Epithelial cell of prostate (primary cell): ENCODE measurements at regions not wholly inside any gene's neighbourhood (a gene's known extent, or its start where the extent isn't known, plus 50 kb on each side); places are given as distances from the start of the nearest gene placed in this dataset.
"Not testable (repeated sequence)": the region's sequence is repeated elsewhere in the genome, so short reads cannot be mapped to it uniquely, and the experiment has no call there.

Experiments
- DNase-seq: peaks from one replicate; pipeline ENCODE4 v3.0.0-alpha.2; 2011; ENCODE audit warnings: low read depth, low spot score
- H3K27ac ChIP-seq: fragments of 450-650 bp; 2 replicates; pipeline ENCODE4 v1.5.1; 2017; ENCODE audit warnings: mild to moderate bottlenecking

GRCh38 chr16:31581065-31581464, 53.4 kb downstream of the AHSP start:
- H3K27ac ChIP-seq, DNase-seq: not testable (repeated sequence)

DNA sequence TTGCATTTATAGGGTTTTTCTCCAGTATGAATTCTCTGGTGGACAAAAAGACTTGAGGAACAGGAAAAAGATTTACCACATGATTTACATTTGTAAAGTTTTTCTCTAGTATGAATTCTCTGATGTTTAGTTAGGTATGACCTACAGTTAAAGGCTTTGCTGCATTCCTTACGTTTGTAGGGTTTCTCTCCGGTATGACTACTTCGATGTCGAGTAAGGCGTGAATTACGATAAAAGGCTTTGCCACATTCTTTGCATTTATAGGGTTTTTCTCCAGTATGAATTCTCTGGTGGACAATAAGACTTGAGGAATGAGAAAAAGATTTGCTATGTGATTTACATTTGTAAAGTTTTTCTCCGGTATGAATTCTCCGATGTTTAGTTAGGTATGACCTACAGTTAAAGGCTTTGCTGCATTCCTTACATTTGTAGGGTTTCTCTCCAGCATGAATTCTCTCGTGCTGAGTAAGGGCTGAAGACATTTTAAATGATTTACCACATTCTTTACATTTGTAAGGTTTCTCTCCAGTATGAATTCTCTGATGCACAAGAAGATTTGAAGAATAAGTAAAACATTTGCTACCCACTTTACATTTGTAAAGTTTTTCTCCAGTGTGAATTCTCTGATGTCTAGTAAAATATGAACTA, 74.2 kb downstream of the AHSP start:
- not testable (repeated sequence) for H3K27ac ChIP-seq

DNA sequence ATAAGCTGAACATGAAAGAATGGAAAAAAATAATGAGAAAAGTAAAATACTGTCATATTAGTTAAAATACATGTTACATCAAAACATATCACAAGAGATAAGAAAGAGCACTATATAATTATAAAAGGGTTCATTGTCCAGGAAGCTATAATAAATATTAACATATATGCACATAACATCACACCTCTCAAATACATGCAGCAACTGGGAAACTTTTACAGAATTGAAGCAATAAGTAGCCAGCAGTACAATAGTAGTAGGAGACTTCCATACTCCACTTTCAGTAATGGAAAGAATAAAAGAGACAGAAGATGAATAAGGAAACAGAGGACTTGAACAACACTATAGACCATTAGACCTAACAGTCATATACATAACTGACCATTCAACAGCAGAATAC, 90.4 kb downstream of the AHSP start:
- DNase-seq, result no peak
- H3K27ac ChIP-seq, result no peak overlapping the region

More for the DNA sequence above, 74.2 kb downstream of the AHSP start:
- DNase-seq, result not testable (repeated sequence)

- no peak for DNase-seq
- no peak overlapping the region for H3K27ac ChIP-seq
These were observed 108.7 kb downstream of the AHSP start for GRCh38 chr16:31636433-31636832.

DNA sequence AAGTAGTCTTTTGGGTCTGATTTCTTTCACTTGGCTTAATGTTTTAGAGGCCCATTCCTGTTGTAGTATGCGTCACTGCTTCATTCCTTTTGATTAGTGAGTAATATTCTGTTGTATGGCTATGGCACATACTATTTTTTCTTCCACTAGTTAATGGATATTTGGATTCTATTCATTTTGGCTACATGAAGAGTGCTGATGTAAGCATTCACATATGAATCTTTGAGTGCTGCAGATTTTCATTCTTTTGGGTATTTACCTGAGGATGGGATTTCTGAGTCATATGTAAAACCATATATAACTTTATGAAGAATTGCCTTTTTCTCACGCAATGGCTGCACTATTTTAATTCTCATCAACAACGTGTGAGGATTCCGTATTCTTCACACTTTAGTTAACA, 113.6 kb downstream of the AHSP start:
- no peak for DNase-seq
- no peak overlapping the region for H3K27ac ChIP-seq

- not testable (repeated sequence) for H3K27ac ChIP-seq, DNase-seq
These were observed 128.0 kb downstream of the AHSP start for GRCh38 chr16:31655674-31656073.

DNA sequence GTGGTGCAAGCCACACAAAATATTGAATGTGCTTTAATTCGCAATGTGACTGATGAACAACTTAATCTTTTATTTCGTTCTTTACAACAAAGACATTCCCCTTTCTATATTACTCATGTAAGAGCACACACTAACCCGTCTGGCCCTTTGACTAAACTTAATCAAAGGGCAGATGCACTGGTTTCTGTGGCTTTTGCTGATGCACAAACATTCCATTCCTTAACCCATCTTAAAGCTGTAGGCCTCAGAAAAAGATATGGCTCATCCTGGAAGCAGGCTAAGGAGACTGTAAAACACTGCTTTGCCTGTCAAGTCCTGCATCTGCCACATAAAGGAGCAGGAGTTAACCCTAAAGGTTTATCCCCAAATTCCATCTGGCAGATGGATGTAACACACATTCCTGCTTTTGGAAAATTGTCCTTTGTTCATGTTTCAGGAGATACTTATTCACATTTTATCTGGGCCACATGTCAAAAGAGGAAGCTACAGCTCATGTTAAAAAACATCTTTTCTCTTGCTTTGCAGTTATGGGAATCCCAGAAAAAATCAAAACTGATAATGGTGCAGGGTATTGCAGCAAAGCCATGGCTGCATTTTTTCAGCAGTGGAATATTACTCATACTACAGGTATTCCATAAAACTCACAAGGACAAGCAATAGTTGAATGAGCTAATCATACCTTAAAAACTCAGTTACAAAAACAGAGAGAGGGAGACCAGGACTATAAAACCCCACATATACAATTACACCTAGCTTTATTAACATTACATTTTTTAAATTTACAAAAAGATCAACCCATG, 137.2 kb downstream of the AHSP start:
- DNase-seq, result peak; percentile 69
- peak overlapping the region; percentile 53 for H3K27ac ChIP-seq

GRCh38 chr16:31674686-31675085, 147.0 kb downstream of the AHSP start:
- H3K27ac ChIP-seq, result no peak overlapping the region
- no peak for DNase-seq

DNA sequence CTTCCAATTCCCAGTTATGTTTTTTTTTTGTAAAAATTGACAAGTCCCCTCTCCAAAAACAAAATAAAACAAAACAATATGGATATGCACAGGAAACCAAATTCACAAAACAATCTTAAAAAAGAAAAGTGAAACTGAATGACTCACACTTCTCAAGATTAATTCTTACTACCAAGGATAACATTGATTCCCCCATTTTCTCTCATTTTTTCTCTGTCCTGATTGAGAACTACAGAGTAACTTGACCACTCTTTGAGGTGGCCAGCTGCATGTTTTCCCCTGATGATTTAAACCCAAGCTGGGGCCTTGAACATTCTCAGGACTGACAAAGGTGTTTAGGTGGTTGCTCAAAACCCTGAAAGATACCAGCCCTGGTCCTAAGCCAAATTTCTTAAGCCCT, 149.0 kb downstream of the AHSP start:
- no peak for DNase-seq
- H3K27ac ChIP-seq, result no peak overlapping the region

- no peak overlapping the region for H3K27ac ChIP-seq
- DNase-seq, result no peak
These were observed 151.1 kb downstream of the AHSP start for GRCh38 chr16:31678649-31679325.

DNA sequence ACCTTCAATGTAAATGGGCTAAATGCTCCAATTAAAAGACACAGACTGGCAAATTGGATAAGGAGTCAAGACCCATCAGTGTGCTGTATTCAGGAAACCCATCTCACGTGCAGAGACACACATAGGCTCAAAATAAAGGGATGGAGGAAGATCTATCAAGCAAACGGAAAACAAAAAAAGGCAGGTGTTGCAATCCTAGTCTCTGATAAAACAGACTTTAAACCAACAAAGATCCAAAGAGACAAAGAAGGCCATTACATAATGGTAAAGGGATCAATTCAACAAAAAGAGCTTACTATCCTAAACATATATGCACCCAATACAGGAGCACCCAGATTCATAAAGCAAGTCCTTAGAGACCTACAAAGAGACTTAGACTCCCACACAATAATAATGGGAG, 161.6 kb downstream of the AHSP start:
- not testable (repeated sequence) for H3K27ac ChIP-seq, DNase-seq

DNA sequence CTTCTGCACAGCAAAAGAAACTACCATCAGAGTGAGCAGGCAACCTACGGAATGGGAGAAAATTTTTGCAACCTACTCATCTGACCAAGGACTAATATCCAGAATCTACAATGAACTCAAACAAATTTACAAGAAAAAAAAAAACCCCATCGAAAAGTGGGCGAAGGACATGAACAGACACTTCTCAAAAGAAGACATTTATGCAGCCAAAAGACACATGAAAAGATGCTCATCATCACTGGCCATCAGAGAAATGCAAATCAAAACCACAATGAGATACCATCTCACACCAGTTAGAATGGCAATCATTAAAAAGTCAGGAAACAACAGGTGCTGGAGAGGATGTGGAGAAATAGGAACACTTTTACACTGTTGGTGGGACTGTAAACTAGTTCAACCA, 164.6 kb downstream of the AHSP start:
- DNase-seq, H3K27ac ChIP-seq: not testable (repeated sequence)

DNA sequence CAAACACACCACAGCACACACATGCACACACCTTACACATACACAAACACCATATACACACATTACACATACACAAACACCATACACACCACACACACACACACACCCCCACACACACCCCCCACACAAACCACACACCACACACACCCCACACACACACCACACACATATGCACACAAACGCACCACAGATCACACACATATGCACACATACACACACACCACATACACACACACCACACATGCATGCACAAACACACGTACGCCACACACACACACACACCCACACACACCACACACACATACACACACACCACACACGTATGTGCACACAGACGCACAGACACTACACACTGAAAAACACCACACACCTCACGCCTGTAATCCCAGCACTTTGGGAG, 166.0 kb downstream of the AHSP start:
- DNase-seq, result no peak
- H3K27ac ChIP-seq, result no peak overlapping the region

- DNase-seq, result no peak
- H3K27ac ChIP-seq, result no peak overlapping the region
These were observed 166.8 kb downstream of the AHSP start for GRCh38 chr16:31694461-31694860.

- no peak for DNase-seq
These were observed 168.0 kb downstream of the AHSP start for GRCh38 chr16:31695667-31696066.

DNA sequence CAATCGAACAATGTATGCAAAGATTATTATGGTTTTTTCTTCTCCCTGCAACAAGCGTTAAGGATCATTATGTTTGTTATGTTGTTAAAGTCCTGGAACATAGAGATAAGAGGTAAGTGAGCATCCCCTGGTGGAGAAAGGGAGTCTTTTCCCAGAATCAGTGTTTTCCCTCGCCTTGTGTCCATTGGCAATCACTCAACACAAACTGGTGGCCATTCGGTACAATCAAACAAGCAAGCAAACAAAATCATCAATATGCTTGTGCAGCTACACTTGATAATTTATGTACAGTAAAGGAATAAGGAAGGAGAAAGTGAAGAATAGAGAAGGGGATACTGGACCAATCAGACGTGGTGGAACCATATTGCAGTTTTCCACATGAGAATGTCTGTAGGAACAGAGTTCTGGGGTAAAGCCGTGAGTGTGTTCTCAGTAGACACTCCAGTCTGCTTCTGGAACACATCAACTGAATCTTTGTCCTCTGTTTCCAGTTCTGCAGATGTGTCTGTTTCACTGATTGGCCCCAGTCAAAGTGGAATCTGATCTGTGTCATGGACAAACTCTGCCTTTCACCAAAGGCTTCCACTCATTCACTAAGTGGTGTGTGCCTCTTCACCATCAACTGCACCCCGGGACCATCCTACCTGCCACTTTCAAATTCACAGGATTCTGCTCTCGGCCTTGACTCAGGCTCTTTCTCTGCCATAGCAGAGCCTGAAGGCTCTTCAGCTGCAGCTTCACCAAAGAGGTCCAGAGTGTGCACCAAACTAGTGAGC, 169.5 kb downstream of the AHSP start:
- no peak for DNase-seq
- H3K27ac ChIP-seq, result no peak overlapping the region

More at GRCh38 chr16:31695667-31696066, 168.0 kb downstream of the AHSP start:
- H3K27ac ChIP-seq, result no peak overlapping the region

DNA sequence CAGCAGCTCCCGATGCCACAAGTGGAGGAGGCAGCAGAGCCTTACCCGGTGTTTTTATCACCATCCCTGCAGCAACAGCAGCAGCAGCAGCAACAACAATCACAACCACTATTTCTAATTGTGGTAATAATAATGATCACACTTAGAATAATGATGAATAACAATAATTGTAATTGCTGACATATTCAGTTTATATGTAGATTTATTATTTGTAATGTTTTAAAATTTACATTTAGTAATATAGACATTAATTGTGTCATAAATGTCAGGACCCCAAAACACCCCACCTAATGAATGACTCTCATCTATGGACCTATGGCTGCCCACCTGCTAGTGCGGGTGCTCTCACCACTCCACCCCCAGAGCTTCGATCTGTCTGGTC, 170.0 kb downstream of the AHSP start:
- no peak for DNase-seq
- no peak overlapping the region for H3K27ac ChIP-seq

- no peak overlapping the region for H3K27ac ChIP-seq
- DNase-seq, result no peak
These were observed 171.2 kb downstream of the AHSP start for GRCh38 chr16:31698901-31699300.

DNA sequence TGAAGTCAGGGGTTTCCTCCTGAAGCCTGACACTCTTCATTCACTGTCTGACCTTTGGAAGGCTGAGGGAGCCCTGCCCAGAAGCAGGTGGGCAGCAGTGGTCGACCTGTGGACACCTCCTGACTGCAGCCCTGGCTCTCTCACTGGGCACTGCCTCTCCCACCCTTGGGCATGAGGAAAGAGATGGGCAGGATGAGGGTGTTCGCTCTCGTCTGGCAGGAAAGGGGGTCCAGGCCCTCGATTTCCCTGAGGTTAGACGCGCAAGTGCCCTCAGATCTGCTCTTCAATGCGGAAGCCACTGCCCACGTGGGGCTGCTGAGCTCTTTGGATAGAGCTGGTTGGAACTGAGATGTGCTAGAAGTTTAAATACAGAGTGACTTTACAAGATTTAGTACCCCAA, 171.9 kb downstream of the AHSP start:
- no peak for DNase-seq

DNA sequence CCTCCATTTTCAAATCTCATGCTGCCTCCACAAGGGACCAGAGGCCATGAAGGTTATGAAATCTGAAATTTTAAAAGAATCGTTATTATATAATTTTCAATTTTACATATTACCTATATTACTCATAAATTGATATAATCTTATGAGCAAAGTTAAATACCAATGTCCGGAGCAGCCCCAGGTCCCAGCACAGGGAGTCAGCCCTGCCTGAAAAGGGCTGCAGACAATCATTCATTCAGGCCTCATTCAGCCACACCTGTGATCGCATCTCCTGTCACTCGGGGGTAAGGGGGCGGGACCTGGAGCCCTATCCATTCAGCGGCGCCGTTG, 172.5 kb downstream of the AHSP start:
- DNase-seq, result peak; percentile 45
- peak overlapping the region; percentile 45 for H3K27ac ChIP-seq

More for the DNA sequence above, 171.9 kb downstream of the AHSP start:
- H3K27ac ChIP-seq, result no peak overlapping the region
